GM23338 (cell line): ENCODE measurements at regions not wholly inside any gene's neighbourhood (a gene's known extent, or its start where the extent isn't known, plus 50 kb on each side); places are given as distances from the start of the nearest gene placed in this dataset.

Experiments used
- ATAC-seq: fragments of 200-7000 bp; cut with Tn5 transposase; 3 replicates; pipeline ENCODE4 v1.9.1; 2020
- DNase-seq: peaks from one replicate; pipeline ENCODE4 v3.0.0-alpha.2; 2015; ENCODE audit warnings: low spot score
- H2AFZ ChIP-seq: fragments of 200-600 bp; sonication (generic); 2 replicates; pipeline ENCODE4 v1.8.0; 2016; ENCODE audit warnings: antibody characterized with exemption, mild to moderate bottlenecking, moderate library complexity
- H3F3A ChIP-seq: fragments of 200-600 bp; sonication (generic); replicated peaks from 2 replicates; pipeline ENCODE4 v1.8.0; 2017; ENCODE audit warnings: antibody characterized with exemption, mixed run types, low read depth
- H3K27ac ChIP-seq: fragments of 200-600 bp; sonication (generic); 2 replicates; pipeline ENCODE4 v1.6.1; 2016; ENCODE audit warnings: low read depth
- H3K27me3 ChIP-seq: fragments of 200-600 bp; sonication (generic); 2 replicates; pipeline ENCODE4 v1.8.0; 2016; ENCODE audit warnings: mild to moderate bottlenecking, mixed run types, moderate library complexity; ENCODE audit not compliant: insufficient read depth
- H3K36me3 ChIP-seq: fragments of 200-600 bp; sonication (generic); 2 replicates; pipeline ENCODE4 v1.8.0; 2016; ENCODE audit warnings: mild to moderate bottlenecking; ENCODE audit not compliant: insufficient read depth
- H3K4me1 ChIP-seq: fragments of 200-600 bp; sonication (generic); 2 replicates; pipeline ENCODE4 v1.8.0; 2016; ENCODE audit warnings: mild to moderate bottlenecking, moderate library complexity; ENCODE audit not compliant: insufficient read depth
- H3K4me2 ChIP-seq: fragments of 200-600 bp; sonication (generic); 2 replicates; pipeline ENCODE4 v1.7.1; 2017; ENCODE audit warnings: mixed run types
- H3K4me3 ChIP-seq: fragments of 200-600 bp; sonication (generic); 2 replicates; pipeline ENCODE4 v1.6.1; 2016; ENCODE audit warnings: mixed run types
- H3K79me2 ChIP-seq: fragments of 200-600 bp; sonication (generic); replicated peaks from 2 replicates; pipeline ENCODE4 v1.8.0; 2017; ENCODE audit warnings: mild to moderate bottlenecking; ENCODE audit not compliant: insufficient read depth
- H3K9me2 ChIP-seq: fragments of 200-600 bp; sonication (generic); 2 replicates; pipeline ENCODE4 v1.8.0; 2017; ENCODE audit not compliant: insufficient read depth
- H4K20me1 ChIP-seq: fragments of 200-600 bp; sonication (generic); replicated peaks from 2 replicates; pipeline ENCODE4 v1.8.0; 2017; ENCODE audit warnings: mild to moderate bottlenecking; ENCODE audit not compliant: insufficient read depth
- H3K27ac Mint-ChIP-seq: 2 replicates; pipeline ENCODE4 v1.8.0; 2020; ENCODE audit warnings: inconsistent platforms, mild to moderate bottlenecking, moderate library complexity, mixed read lengths
- H3K27me3 Mint-ChIP-seq: 3 replicates; pipeline ENCODE4 v1.8.0; 2022; ENCODE audit warnings: low read depth, mild to moderate bottlenecking, moderate library complexity, mixed read lengths, inconsistent platforms; ENCODE audit not compliant: insufficient read depth, poor library complexity
- H3K36me3 Mint-ChIP-seq: 3 replicates; pipeline ENCODE4 v1.8.0; 2021; ENCODE audit warnings: low read depth, mild to moderate bottlenecking, inconsistent platforms, moderate library complexity, mixed read lengths
- H3K4me1 Mint-ChIP-seq: 3 replicates; pipeline ENCODE4 v1.8.0; 2020; ENCODE audit warnings: mild to moderate bottlenecking, inconsistent platforms, mixed read lengths
- H3K4me3 Mint-ChIP-seq: 3 replicates; pipeline ENCODE4 v1.8.0; 2021; ENCODE audit warnings: moderate library complexity, mild to moderate bottlenecking, inconsistent platforms, mixed read lengths
- H3K9me3 Mint-ChIP-seq: 3 replicates; pipeline ENCODE4 v1.8.0; 2020; ENCODE audit warnings: moderate library complexity, mild to moderate bottlenecking, inconsistent platforms, mixed read lengths
- CREB1 ChIP-seq: fragments of 250-450 bp; sonication (Bioruptor Pico); IDR thresholded peaks from 2 replicates; pipeline ENCODE4 v1.5.0; 2020; ENCODE audit warnings: low read depth, mild to moderate bottlenecking, moderate library complexity
- CTCF ChIP-seq, 2 experiments: fragments of 200-600 bp in 1 of 2; sonication (generic) in 1 of 2; conservative IDR thresholded peaks; 2 replicates each; pipeline versions ENCODE4 v1.5.1 to v1.6.1; 2016 to 2017; ENCODE audit warnings: antibody characterized with exemption in 2 of 2, low read depth in 2 of 2, mild to moderate bottlenecking in 2 of 2, moderate library complexity in 1 of 2
- ETS1 ChIP-seq: IDR thresholded peaks from 2 replicates; pipeline ENCODE4 v1.6.1; 2016; ENCODE audit warnings: antibody characterized with exemption
- EZH2 ChIP-seq: fragments of 200-600 bp; sonication (generic); IDR thresholded peaks from one replicate; pipeline ENCODE4 v1.8.0; 2017; ENCODE audit warnings: antibody characterized with exemption, mild to moderate bottlenecking, low read depth; ENCODE audit not compliant: unreplicated experiment
- EZH2phosphoT487 ChIP-seq: fragments of 200-600 bp; sonication (generic); IDR thresholded peaks from one replicate; pipeline ENCODE4 v1.8.1; 2018; ENCODE audit warnings: antibody characterized with exemption; ENCODE audit not compliant: unreplicated experiment
- JUNB ChIP-seq: IDR thresholded peaks from one replicate; pipeline ENCODE4 v1.6.1; 2016; ENCODE audit warnings: antibody characterized with exemption; ENCODE audit not compliant: unreplicated experiment
- NANOG ChIP-seq: IDR thresholded peaks from 2 replicates; pipeline ENCODE4 v1.6.1; 2016; ENCODE audit warnings: antibody characterized with exemption, borderline replicate concordance
- POLR2AphosphoS5 ChIP-seq: IDR thresholded peaks from 2 replicates; pipeline ENCODE4 v1.6.1; 2016; ENCODE audit warnings: antibody characterized with exemption, low read depth
- STAT1 ChIP-seq: IDR thresholded peaks from one replicate; pipeline ENCODE4 v1.6.1; 2016; ENCODE audit warnings: antibody characterized with exemption; ENCODE audit not compliant: unreplicated experiment
- ZNF114 ChIP-seq: fragments of 250-450 bp; sonication (Bioruptor Pico); IDR thresholded peaks from 2 replicates; pipeline ENCODE4 v1.5.0; 2020; ENCODE audit warnings: mild to moderate bottlenecking, moderate library complexity
- ZNF331 ChIP-seq: fragments of 250-450 bp; sonication (Bioruptor Pico); IDR thresholded peaks from 2 replicates; pipeline ENCODE4 v1.5.0; 2020; ENCODE audit warnings: low read depth, mild to moderate bottlenecking, moderate library complexity
- ZNF462 ChIP-seq: fragments of 250-450 bp; sonication (Bioruptor Pico); IDR thresholded peaks from 2 replicates; pipeline ENCODE4 v1.5.0; 2020; ENCODE audit warnings: mild to moderate bottlenecking, moderate library complexity

- TF ChIP-seq ETS1 (no peak), NANOG (no peak), CREB1 (CRISPR knock-in tag) (no peak), STAT1 (no peak), ZNF331 (CRISPR knock-in tag) (no peak), EZH2 (no peak)
Measured at GRCh38 chr20:50415021-50415515, 95.1 kb upstream of the PTPN1 start (continued).

GRCh38 chr20:50415516-50416268 lies 94.5 kb upstream of the PTPN1 start:
- Histone ChIP-seq H3K4me3 (no peak overlapping the region), H2AFZ (peak overlapping the region; percentile 84), H4K20me1 (no peaks in the 10 kb centered on the region), H3K79me2 (no peaks in the 10 kb centered on the region), H3K4me1 (peaks cover 11% of the 10 kb centered on the region), H3K27ac (peak overlapping the region; percentile 32; the same call in 1 of the 2 replicates), H3K4me2 (no peak overlapping the region; the same call in 1 of the 2 replicates), H3F3A (no peaks in the 10 kb centered on the region), H3K27me3 (no peaks in the 10 kb centered on the region), H3K9me2 (no peaks in the 10 kb centered on the region), H3K36me3 (no peaks in the 10 kb centered on the region)
- Mint-ChIP-seq H3K27ac (no peak overlapping the region), H3K27me3 (peaks cover 9% of the 10 kb centered on the region), H3K36me3 (peaks cover 10% of the 10 kb centered on the region; the same call in 2 of the 3 replicates), H3K9me3 (peaks cover 18% of the 10 kb centered on the region), H3K4me1 (peaks cover 22% of the 10 kb centered on the region), H3K4me3 (no peak overlapping the region)
- DNase-seq = peak; percentile 46
- ATAC-seq = peak; percentile 66
- TF ChIP-seq ZNF114 (CRISPR knock-in tag) (no peak), JUNB (no peak), ZNF462 (CRISPR knock-in tag) (no peak), NANOG (no peak), POLR2AphosphoS5 (no peak), EZH2 (no peak), EZH2phosphoT487 (no peak), ETS1 (no peak), ZNF331 (CRISPR knock-in tag) (no peak), CTCF (conservative IDR thresholded peaks at IDR 0.05; ENCODE audit: low read depth in 2 of 2) (no peak), CREB1 (CRISPR knock-in tag) (no peak)
